B cell (primary cell): ENCODE measurements at regions not wholly inside any gene's neighbourhood (a gene's known extent, or its start where the extent isn't known, plus 50 kb on each side); places are given as distances from the start of the nearest gene placed in this dataset.

Source experiments
- ATAC-seq: fragments of 200-7000 bp; cut with Tn5 transposase; one replicate; pipeline ENCODE4 v1.10.0; 2021; ENCODE audit warnings: low read depth, mild to moderate bottlenecking, moderate number of reproducible peaks, moderate library complexity
- CTCF ChIA-PET: fragments of 350-600 bp; sonication (Branson Sonifier 250); formaldehyde crosslinking; loops from one replicate; lab custom pipeline; 2021; ENCODE audit warnings: antibody characterized with exemption, inconsistent platforms; lab: Charles Lee
- POLR2A ChIA-PET: fragments of 350-600 bp; sonication (Branson Sonifier 250); formaldehyde crosslinking; loops from one replicate; lab custom pipeline; 2021; ENCODE audit warnings: antibody characterized with exemption; lab: Charles Lee
- DNase-seq: peaks from one replicate; pipeline ENCODE4 v3.0.0; 2013
- H2AFZ ChIP-seq: 2 replicates; pipeline ENCODE4 v1.6.1; 2012; ENCODE audit warnings: mild to moderate bottlenecking, low read depth, low read length; ENCODE audit not compliant: insufficient read depth, poor library complexity, severe bottlenecking
- H3K27ac ChIP-seq, 2 donors: 1 replicate in 1 of 2; 2 replicates in 1 of 2; pipeline ENCODE4 v1.5.1; 2012 to 2013; ENCODE audit warnings: low read length in 2 of 2, mild to moderate bottlenecking in 2 of 2, moderate library complexity in 1 of 2
- H3K27me3 ChIP-seq, 4 experiments: fragments of 200-600 bp in 1 of 4; sonication (generic) in 1 of 4; replicated peaks in 1 of 4; 1 replicate in 2 of 4; 2 replicates in 2 of 4; pipeline versions ENCODE4 v1.6.1 to v1.7.0; 2013 to 2016; ENCODE audit warnings: low read length in 3 of 4, mild to moderate bottlenecking in 2 of 4, mixed read lengths in 1 of 4, moderate library complexity in 1 of 4; ENCODE audit not compliant: insufficient read depth in 4 of 4, control insufficient read depth in 3 of 4; ENCODE audit errors: control extremely low read depth in 1 of 4
- H3K36me3 ChIP-seq, 2 experiments: replicated peaks in 1 of 2; 1 replicate in 1 of 2; 2 replicates in 1 of 2; pipeline versions ENCODE4 v1.6.1 to v1.7.1; 2013; ENCODE audit warnings: low read length in 1 of 2; ENCODE audit not compliant: insufficient read depth in 2 of 2, control insufficient read depth in 1 of 2; ENCODE audit errors: control extremely low read depth in 1 of 2, extremely low read depth in 1 of 2
- H3K4me1 ChIP-seq, 2 donors: fragments of 200-600 bp in 1 of 2; sonication (generic) in 1 of 2; 1 replicate in 1 of 2; 2 replicates in 1 of 2; pipeline versions ENCODE4 v1.5.1 to v1.6.1; 2013 to 2017; ENCODE audit warnings: low read length in 2 of 2; ENCODE audit not compliant: control insufficient read depth in 2 of 2, insufficient read depth in 2 of 2
- H3K4me2 ChIP-seq: replicated peaks from 2 replicates; pipeline ENCODE3; 2012; ENCODE audit warnings: mild to moderate bottlenecking, low read depth, low read length; ENCODE audit not compliant: poor library complexity, severe bottlenecking
- H3K4me3 ChIP-seq, 5 experiments: fragments of 200-600 bp in 1 of 5; sonication (generic) in 1 of 5; 1 replicate in 3 of 5; 2 replicates in 2 of 5; pipeline versions ENCODE4 v1.5.1 to v1.7.0; 2011 to 2016; ENCODE audit warnings: low read length in 4 of 5, mild to moderate bottlenecking in 4 of 5, low read depth in 2 of 5, control low read depth in 1 of 5, moderate library complexity in 1 of 5; ENCODE audit not compliant: insufficient read depth in 1 of 5; ENCODE audit errors: control extremely low read depth in 1 of 5, extremely low read depth in 1 of 5
- H3K79me2 ChIP-seq: fragments of 200-600 bp; sonication (generic); one replicate; pipeline ENCODE4 v1.6.0; 2016; ENCODE audit warnings: low read length; ENCODE audit not compliant: control insufficient read depth, insufficient read depth
- H3K9ac ChIP-seq: fragments of 200-600 bp; sonication (generic); 2 replicates; pipeline ENCODE4 v1.6.1; 2017; ENCODE audit warnings: mild to moderate bottlenecking, low read length, moderate library complexity
- H3K9me3 ChIP-seq, 3 donors: one replicate each; pipeline versions ENCODE4 v1.6.1 to v1.7.1; 2013; ENCODE audit warnings: low read length in 2 of 3; ENCODE audit not compliant: control insufficient read depth in 2 of 3, insufficient read depth in 1 of 3; ENCODE audit errors: control extremely low read depth in 1 of 3
- H4K20me1 ChIP-seq: 2 replicates; pipeline ENCODE4 v1.6.0; 2012; ENCODE audit warnings: mild to moderate bottlenecking, low read length; ENCODE audit not compliant: insufficient read depth, control insufficient read depth, poor library complexity, severe bottlenecking
- H3K27ac Mint-ChIP-seq: one replicate; pipeline ENCODE4 v1.8.0; 2021; ENCODE audit warnings: mixed read lengths
- H3K27me3 Mint-ChIP-seq: one replicate; pipeline ENCODE4 v1.8.0; 2021; ENCODE audit warnings: mixed read lengths
- H3K4me1 Mint-ChIP-seq: one replicate; pipeline ENCODE4 v1.8.0; 2021; ENCODE audit warnings: mixed read lengths
- H3K4me3 Mint-ChIP-seq: one replicate; pipeline ENCODE4 v1.8.0; 2021; ENCODE audit warnings: mixed read lengths
- H3K9me3 Mint-ChIP-seq: one replicate; pipeline ENCODE4 v1.8.0; 2022; ENCODE audit warnings: mixed read lengths; ENCODE audit not compliant: insufficient read depth
- CTCF ChIP-seq: fragments of 200-600 bp; IDR thresholded peaks from one replicate; pipeline ENCODE4 v1.8.0; 2022; ENCODE audit warnings: antibody characterized with exemption, mild to moderate bottlenecking
- EZH2 ChIP-seq: IDR thresholded peaks from 2 replicates; pipeline ENCODE4 v1.6.1; 2012; ENCODE audit warnings: borderline replicate concordance, low read depth, mild to moderate bottlenecking, moderate library complexity, low read length; ENCODE audit not compliant: insufficient read depth, poor library complexity, severe bottlenecking
- WGBS: methylation state at CpG from one replicate; pipeline ENCODE4 v1.1.5; 2013; ENCODE audit warnings: missing lambda C conversion rate; ENCODE audit not compliant: insufficient coverage; 5-methylcytosine and 5-hydroxymethylcytosine counted together
- intact Hi-C: fragments of 100-400 bp; cut with micrococcal nuclease; formaldehyde crosslinking; loops from one replicate; pipeline ENCODE4 v1.10.0; 2022

- no peaks in the 10 kb centered on the region for H3K4me1 ChIP-seq
- CTCF ChIA-PET, result no interaction called here
- POLR2A ChIA-PET, result no interaction called here
- no peak for DNase-seq
- Mint-ChIP-seq H3K27me3 (no peaks in the 10 kb centered on the region), H3K27ac (no peak overlapping the region), H3K4me3 (no peak overlapping the region), H3K9me3 (peaks cover 5% of the 10 kb centered on the region), H3K4me1 (no peaks in the 10 kb centered on the region)
- H3K4me3 ChIP-seq, result no peak overlapping the region
- intact Hi-C loops, result no loop called here
- H3K36me3 ChIP-seq, result no peaks in the 10 kb centered on the region
- H3K27me3 ChIP-seq, result no peaks in the 10 kb centered on the region
- H3K4me2 ChIP-seq, result no peak overlapping the region
- no peak overlapping the region for H3K27ac ChIP-seq
- no peaks in the 10 kb centered on the region for H4K20me1 ChIP-seq
- H3K9me3 ChIP-seq, result peaks cover 0 to 9% (median 0%) of the 10 kb centered on the region in 3 donors
- no peak overlapping the region for H2AFZ ChIP-seq
- 83% methylated on average over 4 of the region's 4 CpGs for WGBS
- H3K9ac ChIP-seq, result no peak overlapping the region
- no peaks in the 10 kb centered on the region for H3K79me2 ChIP-seq
- TF ChIP-seq CTCF, result no peak
- no peak for TF ChIP-seq EZH2
- ATAC-seq, result no peak
Observed at GRCh38 chr5:143694357-143694756, 117.6 kb upstream of the HMHB1 start.

GRCh38 chr5:143693651-143694252, 118.2 kb upstream of the HMHB1 start:
- no peaks in the 10 kb centered on the region for H4K20me1 ChIP-seq
- no peak overlapping the region for H3K4me2 ChIP-seq
- no peak overlapping the region for H2AFZ ChIP-seq
- H3K9me3 Mint-ChIP-seq, result peaks cover 5% of the 10 kb centered on the region
- CTCF ChIA-PET, result no interaction called here
- no peaks in the 10 kb centered on the region for H3K27me3 Mint-ChIP-seq
- H3K79me2 ChIP-seq, result no peaks in the 10 kb centered on the region
- H3K27ac Mint-ChIP-seq, result no peak overlapping the region
- no peak for TF ChIP-seq EZH2
- no peak for TF ChIP-seq CTCF
- H3K9me3 ChIP-seq, result peaks cover 0 to 14% (median 3%) of the 10 kb centered on the region in 3 donors
- H3K4me1 Mint-ChIP-seq, result no peaks in the 10 kb centered on the region
- no peak overlapping the region for H3K9ac ChIP-seq
- H3K4me3 ChIP-seq, result no peak overlapping the region
- no peaks in the 10 kb centered on the region for H3K4me1 ChIP-seq
- no peaks in the 10 kb centered on the region for H3K27me3 ChIP-seq
- H3K27ac ChIP-seq, result no peak overlapping the region
- POLR2A ChIA-PET, result no interaction called here
- no peaks in the 10 kb centered on the region for H3K36me3 ChIP-seq
- intact Hi-C loops, result no loop called here
- no peak for ATAC-seq
- no peak overlapping the region for H3K4me3 Mint-ChIP-seq
- WGBS, result 64% methylated on average over 1 of the region's 4 CpGs
- no peak for DNase-seq
